ENCODE measurements at regions not wholly inside any gene's neighbourhood (a gene's known extent, or its start where the extent isn't known, plus 50 kb on each side); places are given as distances from the start of the nearest gene placed in this dataset.

DNA sequence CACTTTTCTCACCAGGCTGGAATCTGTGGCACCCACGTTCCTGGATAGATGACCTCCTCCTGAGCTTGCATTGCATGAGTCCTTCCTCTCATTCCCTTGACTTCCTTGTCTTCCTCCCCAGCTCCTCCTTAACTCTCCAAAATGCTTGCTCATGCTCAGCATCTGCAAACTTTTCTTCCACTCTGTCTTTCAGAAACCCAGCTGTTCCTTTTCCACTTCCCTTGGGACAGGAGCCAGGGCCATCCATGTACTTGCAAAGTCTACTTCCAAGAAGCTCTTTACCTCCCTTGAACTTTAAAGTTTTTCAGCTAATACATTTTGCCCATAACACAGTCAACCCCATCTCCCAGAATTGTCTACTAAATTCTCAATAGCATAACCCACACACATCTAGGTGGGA is 861.7 kb downstream of the QKI start:
- Histone ChIP-seq H3K4me1 (replicated peaks) (no peaks in the 10 kb centered on the region), H3K27me3 (replicated peaks; ENCODE audit: insufficient read depth) (no peaks in the 10 kb centered on the region), H3K9me3 (no peaks in the 10 kb centered on the region), H3K36me3 (no peaks in the 10 kb centered on the region), H3K4me3 (no peak overlapping the region), H3K27ac (no peak overlapping the region)
- DNase-seq (ENCODE audit: low spot score): no peak
- no peak for TF ChIP-seq POLR2AphosphoS5 (IDR thresholded peaks at IDR 0.05)
- TF ChIP-seq, protein P1, sequence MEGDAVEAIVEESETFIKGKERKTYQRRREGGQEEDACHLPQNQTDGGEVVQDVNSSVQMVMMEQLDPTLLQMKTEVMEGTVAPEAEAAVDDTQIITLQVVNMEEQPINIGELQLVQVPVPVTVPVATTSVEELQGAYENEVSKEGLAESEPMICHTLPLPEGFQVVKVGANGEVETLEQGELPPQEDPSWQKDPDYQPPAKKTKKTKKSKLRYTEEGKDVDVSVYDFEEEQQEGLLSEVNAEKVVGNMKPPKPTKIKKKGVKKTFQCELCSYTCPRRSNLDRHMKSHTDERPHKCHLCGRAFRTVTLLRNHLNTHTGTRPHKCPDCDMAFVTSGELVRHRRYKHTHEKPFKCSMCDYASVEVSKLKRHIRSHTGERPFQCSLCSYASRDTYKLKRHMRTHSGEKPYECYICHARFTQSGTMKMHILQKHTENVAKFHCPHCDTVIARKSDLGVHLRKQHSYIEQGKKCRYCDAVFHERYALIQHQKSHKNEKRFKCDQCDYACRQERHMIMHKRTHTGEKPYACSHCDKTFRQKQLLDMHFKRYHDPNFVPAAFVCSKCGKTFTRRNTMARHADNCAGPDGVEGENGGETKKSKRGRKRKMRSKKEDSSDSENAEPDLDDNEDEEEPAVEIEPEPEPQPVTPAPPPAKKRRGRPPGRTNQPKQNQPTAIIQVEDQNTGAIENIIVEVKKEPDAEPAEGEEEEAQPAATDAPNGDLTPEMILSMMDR (IDR thresholded peaks at IDR 0.05): no peak
- intact Hi-C loops (cut with DNase I): no loop called here
- WGBS: 67% methylated on average over 1 of the region's 1 CpG

DNA sequence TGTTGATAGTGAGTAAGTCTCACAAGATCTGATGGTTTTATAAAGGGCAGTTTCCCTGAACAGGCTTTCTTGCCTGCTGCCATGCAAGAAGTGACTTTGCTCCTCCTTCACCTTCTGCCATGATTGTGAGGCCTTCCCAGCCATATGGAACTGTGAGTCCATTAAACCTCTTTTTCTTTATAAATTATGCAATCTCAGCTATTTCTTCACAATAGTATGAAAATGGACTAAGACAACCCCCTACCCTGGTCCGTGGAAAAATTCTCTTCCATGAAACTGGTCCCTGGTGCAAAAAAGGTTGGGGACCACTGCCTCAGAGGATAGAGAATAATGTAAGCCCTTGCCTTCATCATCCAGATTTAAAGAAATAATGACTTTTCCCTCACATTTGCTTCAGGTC is 861.3 kb downstream of the QKI start:
- intact Hi-C loops (cut with DNase I): no loop called here
- TF ChIP-seq POLR2A (IDR thresholded peaks at IDR 0.05) (no peak), POLR2AphosphoS5 (IDR thresholded peaks at IDR 0.05) (no peak)
- TF ChIP-seq, protein P1 (IDR thresholded peaks at IDR 0.05): no peak
- Histone ChIP-seq H3K4me3 (no peak overlapping the region), H3K9me3 (no peaks in the 10 kb centered on the region), H3K36me3 (no peaks in the 10 kb centered on the region), H3K4me1 (replicated peaks) (no peaks in the 10 kb centered on the region), H3K27me3 (replicated peaks; ENCODE audit: insufficient read depth) (no peaks in the 10 kb centered on the region), H3K27ac (no peak overlapping the region)
- 76% methylated on average over 1 of the region's 1 CpG for whole genome bisulfite sequencing
- no peak for DNase-seq (ENCODE audit: low spot score)

- TF ChIP-seq POLR2AphosphoS5 (IDR thresholded peaks at IDR 0.05) (no peak), POLR2A (IDR thresholded peaks at IDR 0.05) (no peak)
- TF ChIP-seq, protein P1 (IDR thresholded peaks at IDR 0.05): no peak
- intact Hi-C loops (cut with DNase I): no loop called here
- 70% methylated on average over 2 of the region's 2 CpGs for WGBS
- Histone ChIP-seq H3K4me1 (replicated peaks) (no peaks in the 10 kb centered on the region), H3K36me3 (no peaks in the 10 kb centered on the region), H3K27ac (no peak overlapping the region), H3K9me3 (no peaks in the 10 kb centered on the region), H3K4me3 (no peak overlapping the region), H3K27me3 (replicated peaks; ENCODE audit: insufficient read depth) (no peaks in the 10 kb centered on the region)
- DNase-seq (ENCODE audit: low spot score): no peak
These were observed 860.0 kb downstream of the QKI start for GRCh38 chr6:164274493-164274892.

DNA sequence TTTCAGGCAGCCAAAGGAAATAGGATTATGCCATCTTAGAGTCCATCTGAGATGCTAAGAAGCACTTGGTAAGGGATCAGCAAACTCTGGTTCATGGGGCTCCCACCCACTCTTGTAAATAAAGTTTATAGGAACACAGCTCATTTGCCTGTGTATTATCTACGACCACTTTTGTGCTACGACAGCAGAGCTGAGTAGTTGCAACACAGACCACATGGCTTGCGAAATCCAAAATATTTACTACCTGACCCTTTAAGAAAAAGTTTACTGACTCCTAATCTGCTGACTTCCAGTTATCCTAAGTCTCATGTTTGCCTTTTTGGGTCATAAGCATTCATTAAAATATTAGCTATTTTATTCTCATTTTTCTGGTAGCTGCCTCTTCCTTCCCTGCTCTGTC is 859.0 kb downstream of the QKI start:
- intact Hi-C loops (cut with DNase I): no loop called here

DNA sequence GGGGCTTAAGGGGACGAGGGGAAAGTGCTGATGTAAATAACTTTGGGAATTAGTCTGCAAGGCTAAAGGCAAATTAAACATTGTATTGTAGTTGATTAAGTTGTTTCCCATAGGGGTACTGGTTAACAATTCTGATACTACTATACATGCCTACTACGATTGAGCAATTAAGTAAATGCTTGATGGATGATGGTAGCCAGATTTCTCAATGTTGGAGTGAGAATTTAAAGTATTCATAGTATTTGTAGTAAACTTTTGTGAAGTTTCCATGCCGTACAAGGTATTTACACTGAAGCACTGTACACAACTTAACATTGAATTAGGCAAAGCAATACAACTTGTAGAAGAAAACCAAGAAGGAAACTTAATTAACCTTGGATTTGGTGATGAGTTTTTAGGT is 852.3 kb downstream of the QKI start:
- TF ChIP-seq, protein P1 (IDR thresholded peaks at IDR 0.05): no peak
- TF ChIP-seq POLR2AphosphoS5 (IDR thresholded peaks at IDR 0.05): no peak
- TF ChIP-seq POLR2A (IDR thresholded peaks at IDR 0.05): no peak
- DNase-seq (ENCODE audit: low spot score): no peak
- Histone ChIP-seq H3K27me3 (replicated peaks; ENCODE audit: insufficient read depth) (no peaks in the 10 kb centered on the region), H3K4me3 (no peak overlapping the region), H3K9me3 (no peaks in the 10 kb centered on the region), H3K4me1 (replicated peaks) (no peaks in the 10 kb centered on the region), H3K27ac (no peak overlapping the region), H3K36me3 (no peaks in the 10 kb centered on the region)
- intact Hi-C loops (cut with DNase I): no loop called here
- WGBS: 71% methylated on average over 3 of the region's 3 CpGs

More for the DNA sequence above, 859.0 kb downstream of the QKI start:
- no peak overlapping the region for H3K4me3 ChIP-seq
- DNase-seq (ENCODE audit: low spot score): no peak
- no peaks in the 10 kb centered on the region for H3K36me3 ChIP-seq
- H3K27ac ChIP-seq: no peak overlapping the region
- H3K9me3 ChIP-seq: no peaks in the 10 kb centered on the region
- 49% methylated on average over 3 of the region's 3 CpGs for WGBS
- H3K27me3 ChIP-seq (replicated peaks; ENCODE audit: insufficient read depth): no peaks in the 10 kb centered on the region
- TF ChIP-seq POLR2AphosphoS5 (IDR thresholded peaks at IDR 0.05) (no peak), POLR2A (IDR thresholded peaks at IDR 0.05) (no peak)
- TF ChIP-seq, protein P1 (IDR thresholded peaks at IDR 0.05): no peak
- no peaks in the 10 kb centered on the region for H3K4me1 ChIP-seq (replicated peaks)
